Stomach (tissue), 4 donors: ENCODE measurements at regions not wholly inside any gene's neighbourhood (a gene's known extent, or its start where the extent isn't known, plus 50 kb on each side); places are given as distances from the start of the nearest gene placed in this dataset.

Experiments
- CTCF ChIP-seq, 7 experiments: fragments of 450-650 bp in 4 of 7; fragments of 200-600 bp in 3 of 7; sonication (generic) in 3 of 7; IDR thresholded peaks; one replicate each; pipeline ENCODE4 v1.5.1; 2016 to 2019; ENCODE audit warnings: antibody characterized with exemption in 7 of 7, control low read depth in 2 of 7, mild to moderate bottlenecking in 1 of 7
- EP300 ChIP-seq: sonication (generic); formaldehyde crosslinking; IDR thresholded peaks from one replicate; pipeline ENCODE4 v1.6.1; 2017; ENCODE audit warnings: antibody characterized with exemption
- POLR2A ChIP-seq, 4 donors: fragments of 450-650 bp; IDR thresholded peaks; one replicate each; pipeline ENCODE4 v1.6.1; 2016; ENCODE audit warnings: antibody characterized with exemption in 4 of 4, control low read depth in 2 of 4, mild to moderate bottlenecking in 1 of 4, moderate library complexity in 1 of 4

GRCh38 chr1:185530215-185530614, 204.0 kb upstream of the HMCN1 start:
- no peak for TF ChIP-seq POLR2A (IDR thresholded peaks at IDR 0.05)
- no peak for TF ChIP-seq CTCF (IDR thresholded peaks at IDR 0.05)
- no peak for TF ChIP-seq EP300
